Frontal cortex (tissue), 3 donors: ENCODE measurements at regions not wholly inside any gene's neighbourhood (a gene's known extent, or its start where the extent isn't known, plus 50 kb on each side); places are given as distances from the start of the nearest gene placed in this dataset.

Experiments used
- DNase-seq, 2 donors: peaks; one replicate each; pipeline ENCODE4 v3.0.0; 2012; ENCODE audit warnings: low spot score in 2 of 2
- FAIRE-seq: peaks from 2 replicates; lab custom pipeline; 2012; peaks lifted over from hg19 to GRCh38; lab: Jason Lieb, UNC
- donor health status: control.
- donor health status: control.
- donor health status: control.

DNA sequence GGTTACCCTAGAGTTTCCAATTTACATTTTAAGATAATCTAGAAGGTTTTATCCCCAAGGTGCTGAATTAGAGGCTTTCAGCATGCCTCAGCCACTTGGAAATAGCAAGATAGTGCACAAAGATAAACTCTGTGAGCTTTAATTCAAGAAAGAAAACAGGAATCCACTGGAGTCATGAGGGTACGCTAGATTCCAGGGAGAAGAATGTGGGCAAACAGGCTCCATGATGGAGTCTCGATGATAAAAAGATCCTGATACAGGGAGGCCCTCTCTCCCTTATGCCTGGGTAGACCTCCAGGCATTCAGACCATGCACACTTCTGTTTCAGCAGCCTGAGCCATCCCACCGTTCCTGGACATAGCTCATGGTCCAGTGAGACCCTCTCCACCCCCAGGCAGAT, 344.6 kb upstream of the LCORL start:
- DNase-seq (no peak), FAIRE-seq (no peak)

DNA sequence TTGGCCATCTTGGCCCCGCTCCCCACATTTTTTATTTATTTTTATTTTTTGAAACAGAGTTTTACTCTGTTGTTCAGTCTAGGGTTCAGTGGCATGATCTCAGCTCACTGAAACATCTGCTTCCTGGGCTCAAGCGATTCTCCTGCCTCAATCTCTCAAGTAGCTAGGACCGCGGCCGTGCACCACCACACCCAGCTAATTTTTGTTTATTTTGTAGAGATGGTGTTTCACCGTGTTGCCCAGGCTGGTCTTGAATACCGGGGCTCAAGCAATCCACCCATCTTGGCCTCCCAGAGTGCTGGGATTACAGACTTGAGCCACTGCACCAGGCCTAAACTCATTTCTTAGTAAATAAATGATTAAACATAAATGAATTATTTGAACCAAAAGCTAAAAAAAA, 322.0 kb upstream of the LCORL start:
- DNase-seq = no peak
- no peak for FAIRE-seq

DNA sequence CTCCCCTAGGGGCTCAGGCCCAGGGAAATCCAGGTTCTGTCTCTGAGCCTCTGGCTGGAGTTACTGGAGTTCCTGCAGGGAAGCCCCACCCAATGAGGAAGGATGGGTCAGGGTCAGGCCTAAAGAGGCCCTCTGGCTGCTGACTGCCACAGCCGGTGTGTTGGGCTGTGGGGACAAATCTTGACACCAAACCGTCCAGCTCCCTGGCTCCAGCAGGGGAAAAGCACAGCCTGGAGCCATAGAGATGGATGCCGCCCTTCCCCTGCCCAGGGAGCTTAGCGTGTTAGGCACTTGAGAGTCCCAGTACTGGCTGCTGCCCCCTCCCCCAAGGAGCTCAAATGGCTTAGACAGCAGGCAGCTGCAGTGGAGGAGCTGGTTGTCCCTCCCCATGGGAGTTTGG, 321.3 kb upstream of the LCORL start:
- FAIRE-seq (no peak), DNase-seq (no peak)

GRCh38 chr4:18321956-18322530, 300.5 kb upstream of the LCORL start:
- FAIRE-seq = no peak
- no peak for DNase-seq

DNA sequence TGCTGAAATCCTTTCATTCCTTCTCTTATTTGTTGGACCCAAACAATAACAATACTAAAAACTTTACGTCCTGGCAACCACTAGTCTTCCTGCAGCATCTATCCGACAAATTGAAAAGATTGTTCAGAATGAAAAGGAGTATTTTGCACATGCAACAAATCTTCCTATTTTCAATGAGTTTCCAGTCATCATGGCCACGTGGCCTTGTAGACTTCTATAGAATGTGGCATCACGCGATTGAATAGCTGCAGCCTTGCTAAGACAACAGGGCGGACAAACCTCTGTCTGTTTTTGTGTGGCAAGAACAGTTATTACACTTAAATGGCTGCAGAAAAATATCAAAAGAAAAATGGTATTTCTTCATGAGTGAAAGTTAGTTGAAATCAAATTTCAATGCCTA, 297.9 kb upstream of the LCORL start:
- FAIRE-seq (no peak), DNase-seq (no peak)

- FAIRE-seq (no peak), DNase-seq (peak in 1 of 2 donors; percentile 13)
Measured at GRCh38 chr4:18318682-18319388, 297.3 kb upstream of the LCORL start.

GRCh38 chr4:18314731-18315130, 293.2 kb upstream of the LCORL start:
- DNase-seq = no peak
- no peak for FAIRE-seq

- FAIRE-seq (no peak), DNase-seq (no peak)
Measured at GRCh38 chr4:18297684-18298083, 276.1 kb upstream of the LCORL start.

GRCh38 chr4:18296411-18296810, 274.9 kb upstream of the LCORL start:
- FAIRE-seq (no peak), DNase-seq (no peak)

DNA sequence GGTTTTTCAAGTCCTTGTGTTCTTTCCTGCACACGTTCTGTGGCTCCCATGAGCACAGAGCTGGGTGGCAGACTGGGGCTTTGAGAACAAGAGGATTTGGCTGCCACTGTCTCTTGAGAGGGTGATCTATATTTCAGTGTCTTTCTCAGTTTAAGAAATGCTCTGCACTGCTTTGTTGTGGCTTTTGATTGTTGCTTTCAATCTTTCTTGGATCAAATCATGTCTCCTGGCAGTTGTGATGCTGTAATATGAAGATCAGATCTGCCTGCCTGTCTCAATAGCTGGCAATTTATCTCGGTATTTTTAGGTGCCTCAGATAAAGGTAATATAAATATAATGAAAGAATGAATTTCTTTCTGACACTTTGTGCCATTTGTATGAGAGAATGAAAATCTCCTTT, 273.3 kb upstream of the LCORL start:
- DNase-seq (no peak), FAIRE-seq (no peak)

DNA sequence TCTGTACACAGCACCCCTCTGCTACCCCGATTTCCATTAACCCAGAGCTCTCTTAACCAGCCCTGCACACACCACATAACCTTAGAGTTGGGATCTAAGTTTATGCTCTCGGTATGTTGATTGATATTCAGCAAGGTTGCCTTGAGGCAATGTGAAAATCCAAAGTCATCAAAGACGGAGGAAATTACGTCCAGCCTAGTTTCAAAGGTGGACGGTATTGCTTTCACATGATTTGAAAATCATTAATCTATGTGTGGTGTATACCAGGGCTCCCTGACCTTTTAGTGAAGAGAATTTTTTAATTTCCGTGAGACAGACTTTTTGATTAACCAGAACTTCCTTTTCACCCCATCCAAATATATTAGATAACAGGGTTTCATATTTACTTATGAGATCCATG, 272.5 kb upstream of the LCORL start:
- no peak for DNase-seq
- no peak for FAIRE-seq

DNA sequence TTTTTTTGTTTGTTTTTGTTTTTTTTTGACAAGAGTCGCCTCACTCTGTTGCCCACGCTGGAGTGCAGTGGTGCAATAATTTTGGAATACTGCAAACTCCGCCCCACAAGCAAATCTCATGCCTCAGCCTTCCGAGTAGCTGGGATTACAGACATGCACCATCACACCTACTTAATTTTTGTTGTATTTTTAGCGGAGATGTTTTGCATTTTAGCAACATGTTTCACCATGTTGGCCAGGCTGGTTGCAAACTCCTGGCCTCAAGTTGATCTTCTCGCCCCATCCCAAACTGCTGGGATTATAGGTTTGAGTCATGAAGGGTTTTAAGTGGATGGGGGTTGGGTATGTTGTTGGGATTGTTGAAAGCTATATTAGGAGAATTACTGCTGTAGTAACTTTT, 270.9 kb upstream of the LCORL start:
- DNase-seq (no peak), FAIRE-seq (no peak)

GRCh38 chr4:18291981-18292380, 270.4 kb upstream of the LCORL start:
- no peak for FAIRE-seq
- no peak for DNase-seq

DNA sequence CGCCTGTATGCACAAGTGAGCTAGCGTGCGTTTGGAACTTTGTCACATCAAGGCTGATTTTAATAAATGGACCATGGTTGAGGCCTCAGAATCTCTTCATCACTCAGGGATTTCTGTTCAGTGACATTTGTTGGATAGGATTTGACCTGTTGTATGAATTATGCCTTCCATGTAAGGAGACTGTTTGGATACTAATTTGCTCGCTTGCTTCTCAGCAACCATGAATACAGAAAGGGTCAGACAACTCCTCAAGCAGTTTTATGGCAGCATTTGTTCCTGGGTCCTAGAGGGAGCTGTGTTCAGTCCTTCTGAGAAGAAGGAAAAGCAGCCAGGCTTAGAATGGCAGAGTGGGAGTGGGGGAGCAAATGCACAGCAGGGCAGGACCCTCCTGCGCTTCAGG, 269.7 kb upstream of the LCORL start:
- no peak for FAIRE-seq
- DNase-seq = no peak

DNA sequence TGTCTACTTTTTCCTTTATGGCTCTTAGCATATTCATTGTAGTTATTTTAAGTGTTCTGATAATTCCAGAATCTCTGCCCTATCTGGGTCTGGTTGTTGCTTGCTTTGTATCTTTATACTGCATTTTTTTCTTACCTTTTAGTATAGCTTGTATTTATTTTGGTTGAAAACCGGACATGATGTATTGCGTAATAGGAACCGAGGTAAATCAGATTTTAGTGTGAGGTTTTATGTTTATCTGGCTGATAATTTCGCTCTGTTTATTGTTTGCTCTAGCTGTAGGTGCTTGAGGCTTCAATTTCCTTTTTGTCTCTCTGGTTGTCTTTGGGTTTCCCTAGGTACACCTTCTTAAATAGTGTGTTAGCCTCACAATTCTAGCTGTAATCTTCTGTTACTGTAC, 263.8 kb upstream of the LCORL start:
- DNase-seq (no peak), FAIRE-seq (no peak)

DNA sequence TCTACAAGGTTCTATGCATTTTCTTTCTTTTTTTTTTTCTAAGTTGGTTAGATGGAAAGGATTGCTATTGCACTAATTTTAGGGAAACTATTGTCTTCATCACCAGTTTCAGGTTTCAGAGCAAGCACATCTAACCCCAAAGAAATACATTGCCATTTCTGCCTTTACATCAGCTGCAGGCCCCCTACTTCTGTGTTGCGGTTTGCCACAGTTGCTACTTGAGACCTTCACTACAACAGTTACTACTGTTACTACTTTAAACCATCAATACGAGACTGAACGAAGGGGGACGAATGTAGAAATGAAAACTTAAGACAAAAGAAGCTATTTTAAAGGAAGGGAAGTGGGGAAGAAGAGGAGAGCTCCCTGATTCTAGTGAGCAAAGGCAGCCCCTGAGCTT, 256.7 kb upstream of the LCORL start:
- DNase-seq (no peak), FAIRE-seq (no peak)

- no peak for DNase-seq
- no peak for FAIRE-seq
Measured at GRCh38 chr4:18262832-18263231, 241.3 kb upstream of the LCORL start.

DNA sequence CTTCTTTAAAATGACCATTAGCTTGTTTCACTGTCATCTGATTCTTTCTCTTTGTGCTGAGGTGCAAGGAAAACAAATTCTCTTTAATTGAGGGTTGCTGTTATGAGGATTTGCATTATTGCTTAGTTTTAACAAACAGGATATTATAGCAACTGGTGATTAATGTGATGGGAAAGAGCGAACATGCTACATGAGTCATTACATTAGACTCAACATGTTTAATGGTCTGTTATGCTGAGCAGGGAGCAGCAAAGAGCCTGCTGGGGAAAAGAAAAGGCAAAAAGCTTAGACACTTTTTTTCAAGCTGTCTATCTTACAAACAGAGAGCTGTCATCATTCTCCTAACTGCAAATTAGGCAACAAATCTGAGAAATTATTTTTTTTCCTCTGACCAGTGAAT, 230.5 kb upstream of the LCORL start:
- no peak for FAIRE-seq
- no peak for DNase-seq

- FAIRE-seq = no peak
Measured at GRCh38 chr4:18250564-18250963, 229.0 kb upstream of the LCORL start.

DNA sequence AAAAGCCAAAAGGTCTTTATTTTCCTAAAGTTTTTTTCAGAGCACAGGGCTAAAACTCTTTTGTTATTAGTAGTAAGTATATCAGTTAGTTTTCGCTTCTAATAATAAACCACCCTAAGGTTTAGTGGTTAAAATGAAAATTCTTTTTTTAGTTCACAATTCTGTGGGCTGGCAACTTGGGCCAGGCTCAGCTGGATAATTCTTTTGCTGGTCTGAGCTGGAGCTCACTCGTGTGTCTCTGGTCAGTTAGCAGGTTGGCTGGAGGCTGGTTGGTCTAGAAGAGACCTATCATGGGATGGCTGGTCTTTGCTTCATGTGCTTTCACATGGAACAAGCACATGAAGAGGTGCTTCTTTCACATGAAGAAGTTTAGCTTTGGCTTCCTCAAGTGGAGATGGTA, 227.1 kb upstream of the LCORL start:
- DNase-seq (no peak), FAIRE-seq (no peak)

More at GRCh38 chr4:18250564-18250963, 229.0 kb upstream of the LCORL start:
- no peak for DNase-seq

DNA sequence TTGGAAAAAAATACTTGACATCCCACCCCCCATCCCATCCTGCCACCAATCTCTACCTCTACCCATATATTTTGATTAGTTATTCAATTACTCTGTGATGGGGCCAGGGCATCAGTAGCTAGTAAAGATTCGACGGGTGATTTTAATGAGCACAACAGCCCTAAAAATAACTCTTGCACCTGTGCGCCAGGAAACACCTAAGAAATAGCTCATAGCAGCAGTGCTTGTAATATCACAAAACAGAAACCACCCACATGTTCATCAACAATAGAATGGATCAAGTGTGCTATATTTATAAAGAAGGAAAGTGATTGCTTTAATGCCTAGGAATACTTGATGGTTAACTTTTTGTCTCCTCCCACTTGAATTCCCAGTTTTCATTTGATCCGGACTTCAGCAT, 225.6 kb upstream of the LCORL start:
- FAIRE-seq = no peak
- DNase-seq = no peak
